GM23338 (cell line): ENCODE measurements at regions not wholly inside any gene's neighbourhood (a gene's known extent, or its start where the extent isn't known, plus 50 kb on each side); places are given as distances from the start of the nearest gene placed in this dataset.

Experiments
- ATAC-seq: fragments of 200-7000 bp; cut with Tn5 transposase; 3 replicates; pipeline ENCODE4 v1.9.1; 2020
- DNase-seq: peaks from one replicate; pipeline ENCODE4 v3.0.0-alpha.2; 2015; ENCODE audit warnings: low spot score
- H2AFZ ChIP-seq: fragments of 200-600 bp; sonication (generic); 2 replicates; pipeline ENCODE4 v1.8.0; 2016; ENCODE audit warnings: antibody characterized with exemption, mild to moderate bottlenecking, moderate library complexity
- H3F3A ChIP-seq: fragments of 200-600 bp; sonication (generic); replicated peaks from 2 replicates; pipeline ENCODE4 v1.8.0; 2017; ENCODE audit warnings: antibody characterized with exemption, mixed run types, low read depth
- H3K27ac ChIP-seq: fragments of 200-600 bp; sonication (generic); 2 replicates; pipeline ENCODE4 v1.6.1; 2016; ENCODE audit warnings: low read depth
- H3K27me3 ChIP-seq: fragments of 200-600 bp; sonication (generic); 2 replicates; pipeline ENCODE4 v1.8.0; 2016; ENCODE audit warnings: mild to moderate bottlenecking, mixed run types, moderate library complexity; ENCODE audit not compliant: insufficient read depth
- H3K36me3 ChIP-seq: fragments of 200-600 bp; sonication (generic); 2 replicates; pipeline ENCODE4 v1.8.0; 2016; ENCODE audit warnings: mild to moderate bottlenecking; ENCODE audit not compliant: insufficient read depth
- H3K4me1 ChIP-seq: fragments of 200-600 bp; sonication (generic); 2 replicates; pipeline ENCODE4 v1.8.0; 2016; ENCODE audit warnings: mild to moderate bottlenecking, moderate library complexity; ENCODE audit not compliant: insufficient read depth
- H3K4me2 ChIP-seq: fragments of 200-600 bp; sonication (generic); 2 replicates; pipeline ENCODE4 v1.7.1; 2017; ENCODE audit warnings: mixed run types
- H3K4me3 ChIP-seq: fragments of 200-600 bp; sonication (generic); 2 replicates; pipeline ENCODE4 v1.6.1; 2016; ENCODE audit warnings: mixed run types
- H3K79me2 ChIP-seq: fragments of 200-600 bp; sonication (generic); replicated peaks from 2 replicates; pipeline ENCODE4 v1.8.0; 2017; ENCODE audit warnings: mild to moderate bottlenecking; ENCODE audit not compliant: insufficient read depth
- H3K9me2 ChIP-seq: fragments of 200-600 bp; sonication (generic); 2 replicates; pipeline ENCODE4 v1.8.0; 2017; ENCODE audit not compliant: insufficient read depth
- H4K20me1 ChIP-seq: fragments of 200-600 bp; sonication (generic); replicated peaks from 2 replicates; pipeline ENCODE4 v1.8.0; 2017; ENCODE audit warnings: mild to moderate bottlenecking; ENCODE audit not compliant: insufficient read depth
- H3K27ac Mint-ChIP-seq: 2 replicates; pipeline ENCODE4 v1.8.0; 2020; ENCODE audit warnings: inconsistent platforms, mild to moderate bottlenecking, moderate library complexity, mixed read lengths
- H3K27me3 Mint-ChIP-seq: 3 replicates; pipeline ENCODE4 v1.8.0; 2022; ENCODE audit warnings: low read depth, mild to moderate bottlenecking, moderate library complexity, mixed read lengths, inconsistent platforms; ENCODE audit not compliant: insufficient read depth, poor library complexity
- H3K36me3 Mint-ChIP-seq: 3 replicates; pipeline ENCODE4 v1.8.0; 2021; ENCODE audit warnings: low read depth, mild to moderate bottlenecking, inconsistent platforms, moderate library complexity, mixed read lengths
- H3K4me1 Mint-ChIP-seq: 3 replicates; pipeline ENCODE4 v1.8.0; 2020; ENCODE audit warnings: mild to moderate bottlenecking, inconsistent platforms, mixed read lengths
- H3K4me3 Mint-ChIP-seq: 3 replicates; pipeline ENCODE4 v1.8.0; 2021; ENCODE audit warnings: moderate library complexity, mild to moderate bottlenecking, inconsistent platforms, mixed read lengths
- H3K9me3 Mint-ChIP-seq: 3 replicates; pipeline ENCODE4 v1.8.0; 2020; ENCODE audit warnings: moderate library complexity, mild to moderate bottlenecking, inconsistent platforms, mixed read lengths
- EZH2 ChIP-seq: fragments of 200-600 bp; sonication (generic); IDR thresholded peaks from one replicate; pipeline ENCODE4 v1.8.0; 2017; ENCODE audit warnings: antibody characterized with exemption, mild to moderate bottlenecking, low read depth; ENCODE audit not compliant: unreplicated experiment
- JUNB ChIP-seq: IDR thresholded peaks from one replicate; pipeline ENCODE4 v1.6.1; 2016; ENCODE audit warnings: antibody characterized with exemption; ENCODE audit not compliant: unreplicated experiment
- POLR2AphosphoS5 ChIP-seq: IDR thresholded peaks from 2 replicates; pipeline ENCODE4 v1.6.1; 2016; ENCODE audit warnings: antibody characterized with exemption, low read depth
- ZNF331 ChIP-seq: fragments of 250-450 bp; sonication (Bioruptor Pico); IDR thresholded peaks from 2 replicates; pipeline ENCODE4 v1.5.0; 2020; ENCODE audit warnings: low read depth, mild to moderate bottlenecking, moderate library complexity
- TF ChIP-seq, protein P1 (sequence below): IDR thresholded peaks from one replicate; pipeline ENCODE4 v1.6.1; 2018; ENCODE audit warnings: antibody characterized with exemption; ENCODE audit not compliant: unreplicated experiment
- TF ChIP-seq, protein P2 (sequence below), 2 experiments: fragments of 200-600 bp in 1 of 2; sonication (generic) in 1 of 2; conservative IDR thresholded peaks; 2 replicates each; pipeline versions ENCODE4 v1.5.1 to v1.6.1; 2016 to 2017; ENCODE audit warnings: antibody characterized with exemption in 2 of 2, low read depth in 2 of 2, mild to moderate bottlenecking in 2 of 2, moderate library complexity in 1 of 2
- TF ChIP-seq, protein P3 (sequence below): IDR thresholded peaks from 2 replicates; pipeline ENCODE4 v1.6.1; 2016; ENCODE audit warnings: antibody characterized with exemption

DNA sequence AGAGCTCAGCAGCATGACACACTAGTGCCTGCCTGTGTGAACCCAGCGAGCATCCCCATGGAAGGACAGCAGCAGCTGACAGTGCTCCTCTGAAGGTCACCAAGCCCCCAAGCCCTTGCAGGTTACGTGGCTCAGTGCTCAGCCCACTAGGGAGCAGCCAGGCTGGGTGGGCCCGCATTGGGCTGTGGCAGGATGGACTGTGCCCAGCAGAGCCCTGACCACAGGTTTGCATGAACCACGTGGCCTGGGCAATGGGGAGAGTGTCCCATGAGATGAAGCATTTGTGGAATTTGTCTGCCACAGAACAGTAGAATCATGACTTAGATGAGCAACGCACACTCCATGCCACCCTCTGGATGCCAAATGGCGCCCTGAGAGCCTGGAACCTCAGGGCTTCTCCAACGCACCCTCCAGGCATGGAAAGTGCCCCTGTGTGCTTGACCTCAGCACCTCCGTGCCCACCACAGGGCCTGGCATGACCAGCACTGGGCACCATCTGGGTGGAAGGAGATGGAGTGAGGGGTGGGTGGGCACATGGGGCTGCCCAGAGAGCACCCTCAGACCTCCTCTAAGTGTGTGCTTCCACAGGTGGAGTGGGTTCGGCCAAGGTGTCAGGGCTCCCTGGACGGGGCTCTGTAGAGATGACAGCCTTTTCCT is 216.1 kb upstream of the RAB6C start:
- H3K4me3 Mint-ChIP-seq = no peak overlapping the region

More for the DNA sequence above, 216.1 kb upstream of the RAB6C start:
- H3K4me1 Mint-ChIP-seq = peaks cover 9% of the 10 kb centered on the region
- H3F3A ChIP-seq = no peaks in the 10 kb centered on the region
- H3K36me3 Mint-ChIP-seq = no peaks in the 10 kb centered on the region
- H3K79me2 ChIP-seq = no peaks in the 10 kb centered on the region
- no peak overlapping the region for H3K4me2 ChIP-seq
- peaks cover 9% of the 10 kb centered on the region for H3K27me3 Mint-ChIP-seq
- no peaks in the 10 kb centered on the region for H3K36me3 ChIP-seq
- H2AFZ ChIP-seq = no peak overlapping the region
- H3K9me2 ChIP-seq = no peaks in the 10 kb centered on the region
- DNase-seq (no peak), ATAC-seq (no peak)
- no peaks in the 10 kb centered on the region for H4K20me1 ChIP-seq
- H3K4me1 ChIP-seq = 0 out of 2 replicates have a peak, but pooled peaks cover 5% of the 10 kb centered on the region
- H3K27me3 ChIP-seq = no peaks in the 10 kb centered on the region
- TF ChIP-seq, protein P1, sequence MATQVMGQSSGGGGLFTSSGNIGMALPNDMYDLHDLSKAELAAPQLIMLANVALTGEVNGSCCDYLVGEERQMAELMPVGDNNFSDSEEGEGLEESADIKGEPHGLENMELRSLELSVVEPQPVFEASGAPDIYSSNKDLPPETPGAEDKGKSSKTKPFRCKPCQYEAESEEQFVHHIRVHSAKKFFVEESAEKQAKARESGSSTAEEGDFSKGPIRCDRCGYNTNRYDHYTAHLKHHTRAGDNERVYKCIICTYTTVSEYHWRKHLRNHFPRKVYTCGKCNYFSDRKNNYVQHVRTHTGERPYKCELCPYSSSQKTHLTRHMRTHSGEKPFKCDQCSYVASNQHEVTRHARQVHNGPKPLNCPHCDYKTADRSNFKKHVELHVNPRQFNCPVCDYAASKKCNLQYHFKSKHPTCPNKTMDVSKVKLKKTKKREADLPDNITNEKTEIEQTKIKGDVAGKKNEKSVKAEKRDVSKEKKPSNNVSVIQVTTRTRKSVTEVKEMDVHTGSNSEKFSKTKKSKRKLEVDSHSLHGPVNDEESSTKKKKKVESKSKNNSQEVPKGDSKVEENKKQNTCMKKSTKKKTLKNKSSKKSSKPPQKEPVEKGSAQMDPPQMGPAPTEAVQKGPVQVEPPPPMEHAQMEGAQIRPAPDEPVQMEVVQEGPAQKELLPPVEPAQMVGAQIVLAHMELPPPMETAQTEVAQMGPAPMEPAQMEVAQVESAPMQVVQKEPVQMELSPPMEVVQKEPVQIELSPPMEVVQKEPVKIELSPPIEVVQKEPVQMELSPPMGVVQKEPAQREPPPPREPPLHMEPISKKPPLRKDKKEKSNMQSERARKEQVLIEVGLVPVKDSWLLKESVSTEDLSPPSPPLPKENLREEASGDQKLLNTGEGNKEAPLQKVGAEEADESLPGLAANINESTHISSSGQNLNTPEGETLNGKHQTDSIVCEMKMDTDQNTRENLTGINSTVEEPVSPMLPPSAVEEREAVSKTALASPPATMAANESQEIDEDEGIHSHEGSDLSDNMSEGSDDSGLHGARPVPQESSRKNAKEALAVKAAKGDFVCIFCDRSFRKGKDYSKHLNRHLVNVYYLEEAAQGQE = no peak
- TF ChIP-seq, protein P2, sequence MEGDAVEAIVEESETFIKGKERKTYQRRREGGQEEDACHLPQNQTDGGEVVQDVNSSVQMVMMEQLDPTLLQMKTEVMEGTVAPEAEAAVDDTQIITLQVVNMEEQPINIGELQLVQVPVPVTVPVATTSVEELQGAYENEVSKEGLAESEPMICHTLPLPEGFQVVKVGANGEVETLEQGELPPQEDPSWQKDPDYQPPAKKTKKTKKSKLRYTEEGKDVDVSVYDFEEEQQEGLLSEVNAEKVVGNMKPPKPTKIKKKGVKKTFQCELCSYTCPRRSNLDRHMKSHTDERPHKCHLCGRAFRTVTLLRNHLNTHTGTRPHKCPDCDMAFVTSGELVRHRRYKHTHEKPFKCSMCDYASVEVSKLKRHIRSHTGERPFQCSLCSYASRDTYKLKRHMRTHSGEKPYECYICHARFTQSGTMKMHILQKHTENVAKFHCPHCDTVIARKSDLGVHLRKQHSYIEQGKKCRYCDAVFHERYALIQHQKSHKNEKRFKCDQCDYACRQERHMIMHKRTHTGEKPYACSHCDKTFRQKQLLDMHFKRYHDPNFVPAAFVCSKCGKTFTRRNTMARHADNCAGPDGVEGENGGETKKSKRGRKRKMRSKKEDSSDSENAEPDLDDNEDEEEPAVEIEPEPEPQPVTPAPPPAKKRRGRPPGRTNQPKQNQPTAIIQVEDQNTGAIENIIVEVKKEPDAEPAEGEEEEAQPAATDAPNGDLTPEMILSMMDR (conservative IDR thresholded peaks at IDR 0.05; ENCODE audit: low read depth in 2 of 2) = no peak
- TF ChIP-seq ZNF331 = no peak
- TF ChIP-seq, protein P3, sequence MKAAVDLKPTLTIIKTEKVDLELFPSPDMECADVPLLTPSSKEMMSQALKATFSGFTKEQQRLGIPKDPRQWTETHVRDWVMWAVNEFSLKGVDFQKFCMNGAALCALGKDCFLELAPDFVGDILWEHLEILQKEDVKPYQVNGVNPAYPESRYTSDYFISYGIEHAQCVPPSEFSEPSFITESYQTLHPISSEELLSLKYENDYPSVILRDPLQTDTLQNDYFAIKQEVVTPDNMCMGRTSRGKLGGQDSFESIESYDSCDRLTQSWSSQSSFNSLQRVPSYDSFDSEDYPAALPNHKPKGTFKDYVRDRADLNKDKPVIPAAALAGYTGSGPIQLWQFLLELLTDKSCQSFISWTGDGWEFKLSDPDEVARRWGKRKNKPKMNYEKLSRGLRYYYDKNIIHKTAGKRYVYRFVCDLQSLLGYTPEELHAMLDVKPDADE = no peak
- TF ChIP-seq EZH2 = no peak
- TF ChIP-seq POLR2AphosphoS5 = no peak
- no peak for TF ChIP-seq JUNB
- no peak overlapping the region for H3K27ac ChIP-seq
- no peak overlapping the region for H3K27ac Mint-ChIP-seq
- H3K4me3 ChIP-seq = no peak overlapping the region
- H3K9me3 Mint-ChIP-seq = no peaks in the 10 kb centered on the region
